GM19397 (cell line): ENCODE measurements at regions not wholly inside any gene's neighbourhood (a gene's known extent, or its start where the extent isn't known, plus 50 kb on each side); places are given as distances from the start of the nearest gene placed in this dataset.

Experiments used
- ATAC-seq: cut with Tn5 transposase; IDR thresholded peaks from one replicate; pipeline ENCODE4 v1.9.1; 2021; ENCODE audit warnings: mild to moderate bottlenecking, moderate library complexity; ENCODE audit not compliant: unreplicated experiment

- ATAC-seq = no peak
Measured at GRCh38 chr9:109940561-109940960, 160.6 kb downstream of the PALM2AKAP2 start.

DNA sequence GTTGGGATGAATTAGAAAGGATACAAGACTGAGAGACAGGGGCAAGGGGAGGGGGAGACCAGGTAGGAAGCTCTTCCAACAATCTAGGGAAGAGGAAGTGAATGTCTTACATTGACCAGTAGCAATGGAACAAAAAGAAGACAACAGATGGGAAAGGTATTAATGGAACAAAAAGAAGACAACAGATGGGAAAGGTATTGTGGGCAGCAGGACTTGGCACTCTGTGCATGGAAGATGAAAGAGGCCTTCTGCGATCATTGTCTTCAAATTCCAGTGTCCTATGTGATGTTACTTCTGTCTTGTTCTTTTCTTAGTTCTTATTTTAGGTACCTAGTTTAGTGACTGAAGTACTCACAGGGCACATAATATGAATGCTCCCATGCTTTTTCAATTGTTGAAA lies 161.8 kb downstream of the PALM2AKAP2 start:
- ATAC-seq = no peak

GRCh38 chr9:109945573-109945972 lies 165.6 kb downstream of the PALM2AKAP2 start:
- no peak for ATAC-seq

- ATAC-seq = no peak
Measured at GRCh38 chr9:109948453-109948852, 168.5 kb downstream of the PALM2AKAP2 start.

DNA sequence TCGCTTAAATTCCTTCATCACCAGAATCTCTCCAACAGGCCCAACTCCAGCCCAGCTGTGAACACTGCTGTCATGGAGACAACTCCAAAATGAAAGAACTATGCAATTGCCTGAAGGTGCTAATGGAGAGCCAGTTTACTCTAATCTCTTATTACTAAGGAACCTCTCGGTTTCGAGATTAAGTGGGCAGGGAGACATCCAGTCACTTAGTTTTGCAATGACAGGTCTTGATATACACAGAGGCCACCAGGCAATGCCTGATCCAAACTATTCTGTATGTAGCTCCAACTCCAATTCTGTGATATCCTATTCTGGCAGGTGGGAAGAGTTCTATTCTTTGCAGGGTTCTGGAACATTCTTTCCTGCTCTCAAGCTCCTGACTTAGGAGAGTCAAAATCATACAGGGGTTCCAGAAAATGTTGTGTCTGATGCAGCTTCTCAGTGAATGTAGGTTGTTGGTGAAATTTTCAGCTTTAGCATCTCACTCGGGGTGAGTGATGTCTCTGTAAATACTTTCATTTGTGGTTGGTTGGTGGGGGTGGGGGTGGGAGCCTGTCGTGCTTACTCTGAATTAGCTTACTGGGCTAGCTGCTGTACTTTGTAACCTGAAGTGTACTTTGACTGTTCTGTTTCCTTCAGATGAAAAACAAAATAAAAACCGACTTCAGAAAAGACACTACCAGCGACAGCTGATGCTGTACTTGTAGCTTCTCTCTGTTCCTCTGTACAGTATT lies 170.9 kb downstream of the PALM2AKAP2 start:
- no peak for ATAC-seq

DNA sequence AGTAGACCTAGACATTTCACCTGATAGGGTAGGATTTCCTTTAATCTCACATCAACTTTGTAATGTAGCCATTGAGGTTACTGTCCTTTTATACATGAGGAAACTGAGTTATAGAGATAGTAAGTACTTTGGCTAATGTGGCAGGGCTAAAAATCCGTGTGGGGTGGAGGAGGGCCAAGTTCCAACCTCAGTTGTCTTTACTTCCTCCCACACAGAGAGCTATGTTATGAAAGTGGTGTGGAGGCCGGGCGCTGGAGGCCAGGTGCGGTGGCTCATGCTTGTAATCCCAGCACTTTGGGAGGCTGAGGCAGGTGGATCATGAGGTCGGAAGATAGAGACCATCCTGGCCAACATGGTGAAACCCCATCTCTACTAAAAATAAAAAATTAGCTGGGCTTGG lies 173.3 kb downstream of the PALM2AKAP2 start:
- ATAC-seq = no peak

DNA sequence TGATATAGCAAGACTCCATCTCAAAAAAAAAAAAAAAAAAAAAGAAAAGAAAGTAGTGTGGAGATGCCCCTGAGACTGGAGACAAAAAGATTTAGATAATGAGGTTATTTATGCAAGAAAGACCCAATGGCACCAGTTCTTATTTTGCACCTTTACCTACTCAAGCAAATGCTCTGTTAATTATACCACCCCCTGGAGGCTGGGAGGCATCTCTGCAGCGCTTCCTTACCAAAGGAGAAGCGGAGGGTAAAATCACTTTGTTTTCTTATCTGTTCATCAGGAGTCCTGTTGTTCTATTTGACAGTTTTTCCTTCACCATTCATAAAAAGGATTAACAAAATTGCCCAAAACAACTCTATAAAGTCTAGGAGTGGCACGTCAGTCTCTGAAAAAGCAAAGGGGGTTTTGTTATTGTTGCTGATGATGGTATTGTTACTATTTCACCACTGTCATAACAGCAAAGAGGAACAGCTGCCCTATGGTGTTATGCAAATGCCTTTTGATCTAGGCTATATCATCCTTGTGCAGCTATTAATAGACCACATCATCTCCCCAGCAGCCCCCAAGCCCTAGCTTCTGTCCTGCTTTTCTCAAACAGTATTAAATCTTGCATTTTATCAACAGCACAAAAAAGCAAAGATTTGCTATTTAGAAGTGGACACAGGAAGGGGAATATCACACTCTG lies 174.0 kb downstream of the PALM2AKAP2 start:
- ATAC-seq = no peak

DNA sequence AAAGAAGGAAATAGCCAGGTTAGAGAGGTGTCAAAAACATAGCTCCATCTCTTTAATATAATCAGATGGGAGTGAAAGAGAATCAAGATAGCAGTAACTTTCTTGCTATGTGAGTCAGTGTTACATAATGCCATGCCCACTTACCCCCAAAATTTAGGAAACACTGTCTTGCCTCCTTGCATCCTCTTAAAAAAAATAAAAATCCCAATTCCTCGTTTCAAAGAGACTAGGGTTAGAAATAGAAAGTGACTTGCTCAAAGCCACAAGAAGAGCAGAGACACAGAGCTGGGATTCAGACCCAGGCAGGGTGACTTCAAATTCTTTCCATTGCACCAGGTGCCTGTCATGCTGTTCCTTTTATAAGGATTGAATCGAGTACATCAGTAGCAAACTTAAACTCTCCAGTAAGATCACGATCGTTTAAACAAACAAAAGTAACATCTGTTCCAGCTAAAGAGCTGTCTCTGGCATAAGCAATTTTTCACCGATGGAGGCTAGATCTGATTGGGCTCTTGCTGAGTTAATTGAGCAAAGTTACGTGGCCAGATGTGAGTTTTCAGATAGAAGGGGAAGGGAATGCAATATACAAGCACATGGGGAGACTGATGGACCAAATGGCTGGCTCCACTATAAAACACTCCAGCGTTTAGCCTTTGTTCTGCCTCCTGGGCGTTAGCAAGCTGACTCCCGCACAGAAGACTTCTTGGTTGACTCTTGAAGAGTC lies 176.9 kb downstream of the PALM2AKAP2 start:
- ATAC-seq = no peak

GRCh38 chr9:109959679-109960078 lies 179.7 kb downstream of the PALM2AKAP2 start:
- no peak for ATAC-seq

DNA sequence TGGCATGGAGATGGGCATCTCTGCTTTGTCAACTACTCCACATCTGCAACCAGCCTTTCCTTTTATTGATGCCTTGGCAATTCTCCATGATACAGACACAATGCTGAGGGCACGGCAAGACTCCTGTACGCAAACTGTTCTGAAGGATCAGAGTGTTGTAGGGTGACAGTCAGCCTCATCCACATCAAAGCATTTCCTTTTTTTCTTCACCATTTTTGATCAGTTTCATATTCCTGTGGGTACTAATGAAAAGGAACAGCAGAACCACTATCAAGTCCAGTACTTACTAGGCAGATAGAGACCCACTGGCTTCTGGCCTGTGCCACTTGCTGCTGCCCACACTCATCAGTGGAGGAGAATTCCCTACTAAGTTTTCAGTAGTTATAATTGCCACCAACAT lies 181.6 kb downstream of the PALM2AKAP2 start:
- ATAC-seq = no peak

DNA sequence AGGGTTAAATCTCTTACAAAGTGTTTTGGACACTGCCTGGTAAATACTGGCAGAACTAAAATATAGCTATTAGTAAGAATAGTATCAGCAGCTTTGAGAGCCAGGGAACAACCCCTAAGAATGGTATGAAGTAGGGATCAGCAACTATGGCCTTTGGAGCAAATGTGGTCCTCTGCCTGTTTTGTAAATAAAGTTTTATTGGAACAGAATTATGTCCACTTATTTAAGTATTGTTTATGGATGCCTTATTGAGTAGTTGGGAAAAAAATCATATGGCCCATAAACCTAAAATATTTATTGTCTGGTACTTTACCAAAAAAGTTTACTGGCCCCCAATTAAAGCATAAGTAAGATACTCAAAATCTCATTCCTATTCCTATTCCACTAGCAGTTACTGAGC lies 182.2 kb downstream of the PALM2AKAP2 start:
- ATAC-seq = no peak

- ATAC-seq = no peak
Measured at GRCh38 chr9:109963079-109963478, 183.1 kb downstream of the PALM2AKAP2 start.

GRCh38 chr9:109966643-109967368 lies 186.8 kb downstream of the PALM2AKAP2 start:
- ATAC-seq = peak; percentile 47

DNA sequence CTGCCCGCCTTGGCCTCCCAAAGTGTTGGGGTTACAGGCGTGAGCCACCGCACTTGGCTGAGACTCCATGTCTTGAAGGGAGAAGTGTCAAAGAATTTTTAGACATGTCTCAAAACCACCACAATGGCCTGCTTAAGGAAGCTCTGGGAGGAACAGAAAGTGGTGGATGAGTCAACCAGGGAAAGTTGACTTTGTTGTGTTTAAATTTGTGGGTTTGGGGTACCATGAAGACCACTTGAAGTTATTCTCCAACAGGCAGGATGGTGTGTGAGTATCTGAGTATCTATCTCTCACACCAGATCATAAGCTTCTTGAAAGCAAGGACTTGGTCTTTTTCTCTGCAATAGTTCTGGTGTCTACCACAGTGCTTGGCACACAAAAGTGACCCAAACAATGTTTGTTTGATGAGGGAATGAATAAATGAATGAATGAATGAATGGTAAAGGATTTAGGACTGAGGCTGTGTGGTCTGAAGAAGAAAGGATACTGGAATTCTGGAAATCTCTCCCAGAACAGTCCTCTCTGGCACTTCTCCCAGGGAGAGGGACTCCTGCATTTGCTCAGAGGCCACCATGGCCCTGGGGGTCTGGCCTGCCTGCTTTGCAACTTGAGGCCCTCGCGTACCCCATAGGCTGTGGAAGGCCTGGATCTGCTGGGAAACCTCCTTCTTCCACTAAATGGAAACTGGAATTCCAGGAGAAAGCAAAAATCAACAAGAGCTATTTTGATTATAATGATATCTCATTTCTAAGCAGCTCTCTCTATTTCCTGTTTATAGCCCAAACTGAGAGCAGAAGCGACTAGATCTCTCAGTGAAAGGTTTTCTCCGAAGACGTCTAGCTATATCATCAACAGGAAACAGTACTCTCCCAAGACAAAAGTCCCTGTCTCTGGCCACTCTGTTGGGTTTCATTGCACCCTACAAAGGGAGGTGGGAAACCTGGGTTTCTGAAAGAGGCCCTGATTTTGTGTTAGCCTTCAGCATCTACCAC lies 187.9 kb downstream of the PALM2AKAP2 start:
- peak; percentile 19 for ATAC-seq

DNA sequence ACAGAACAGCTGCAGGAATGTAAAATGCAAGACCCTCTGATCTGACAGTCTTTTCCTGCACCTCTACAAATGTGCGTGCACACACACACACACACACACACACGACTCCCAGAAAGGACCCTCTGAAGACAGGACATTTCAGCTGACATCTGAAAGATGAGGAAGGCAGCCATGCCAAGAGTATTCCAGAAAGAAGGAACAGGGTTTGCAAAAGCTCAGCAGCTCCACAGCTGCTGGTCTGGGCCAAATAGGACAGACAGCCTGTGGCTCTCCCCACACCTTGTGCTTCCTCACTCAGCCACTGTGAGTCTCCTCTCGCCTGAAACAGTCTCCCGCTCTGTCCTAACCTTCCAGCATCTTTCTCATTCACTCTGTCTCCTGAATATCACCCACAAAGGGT lies 189.0 kb downstream of the PALM2AKAP2 start:
- ATAC-seq = no peak

- no peak for ATAC-seq
Measured at GRCh38 chr9:109969573-109970237, 189.7 kb downstream of the PALM2AKAP2 start.

DNA sequence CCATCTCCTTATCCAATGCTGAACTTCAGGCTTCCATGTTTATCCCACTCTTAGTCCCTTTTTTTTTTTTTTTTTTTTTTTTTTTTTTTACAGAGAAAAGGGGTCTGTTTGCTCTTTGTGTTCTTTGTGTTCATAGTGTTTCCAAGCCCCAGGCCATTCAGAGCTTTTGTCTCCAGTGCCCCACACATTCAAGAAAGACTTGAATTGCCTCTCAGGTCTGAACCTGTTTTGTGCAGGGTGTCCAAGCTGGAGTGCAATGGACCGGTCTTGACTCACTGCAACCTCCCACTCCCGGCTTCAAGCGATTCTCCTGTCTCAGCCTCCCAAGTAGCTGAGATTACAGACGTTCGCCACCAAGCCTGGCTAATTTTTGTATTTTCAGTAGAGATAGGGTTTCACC lies 191.2 kb downstream of the PALM2AKAP2 start:
- ATAC-seq = no peak

- ATAC-seq = peak; percentile 44
Measured at GRCh38 chr9:109972026-109972882, 192.3 kb downstream of the PALM2AKAP2 start.

DNA sequence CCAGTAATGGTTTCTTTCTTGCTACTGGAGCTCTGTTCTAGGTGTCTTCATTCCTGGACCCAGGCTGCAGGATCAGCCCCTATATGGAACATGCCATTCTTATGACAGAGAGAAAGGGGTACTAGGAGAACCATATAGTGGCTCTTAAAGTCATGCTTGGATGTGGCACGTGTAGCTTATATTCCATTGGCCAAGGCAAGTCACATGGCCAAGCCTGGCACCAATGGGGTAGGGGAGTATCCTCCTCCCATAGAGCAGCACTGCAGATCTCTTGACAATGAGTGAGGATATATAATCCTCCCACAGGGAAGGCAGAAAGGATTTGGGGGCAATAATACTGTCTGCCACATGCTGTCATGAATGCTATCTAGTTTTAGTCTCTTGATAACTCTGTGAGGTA lies 193.3 kb downstream of the PALM2AKAP2 start:
- no peak for ATAC-seq
